Left lung (tissue), 4 donors: ENCODE measurements at regions not wholly inside any gene's neighbourhood (a gene's known extent, or its start where the extent isn't known, plus 50 kb on each side); places are given as distances from the start of the nearest gene placed in this dataset.

ENCODE experiments used
- ATAC-seq: fragments of 200-7000 bp; cut with Tn5 transposase; one replicate; pipeline ENCODE4 v1.9.1; 2020; ENCODE audit warnings: moderate library complexity
- DNase-seq, 4 donors: peaks; one replicate each; pipeline ENCODE4 v3.0.0-alpha.2; 2013 to 2020
- H3K27ac ChIP-seq, 2 donors: fragments of 200-600 bp; sonication (generic) in 1 of 2; one replicate each; pipeline versions ENCODE4 v1.5.0 to v1.8.0; 2020 to 2021
- H3K27me3 ChIP-seq, 2 donors: fragments of 200-600 bp; sonication (generic) in 1 of 2; one replicate each; pipeline versions ENCODE4 v1.5.0 to v1.8.0; 2020 to 2021
- H3K36me3 ChIP-seq, 2 donors: fragments of 200-600 bp; sonication (generic) in 1 of 2; one replicate each; pipeline versions ENCODE4 v1.5.0 to v1.8.0; 2020 to 2021
- H3K4me1 ChIP-seq, 2 donors: fragments of 200-600 bp; one replicate each; pipeline ENCODE4 v1.8.0; 2021
- H3K4me3 ChIP-seq, 2 donors: fragments of 200-600 bp; sonication (generic) in 1 of 2; one replicate each; pipeline versions ENCODE4 v1.5.0 to v1.8.0; 2020 to 2021; ENCODE audit warnings: mild to moderate bottlenecking in 1 of 2
- H3K9me3 ChIP-seq, 2 donors: fragments of 200-600 bp; sonication (generic) in 1 of 2; one replicate each; pipeline versions ENCODE4 v1.5.0 to v1.8.0; 2020 to 2021
- intact Hi-C, 2 donors: fragments of 100-400 bp; cut with DNase I; formaldehyde crosslinking; loops; one replicate each; pipeline versions ENCODE4 v1.11.2 to v1.14.2; 2022
- TF ChIP-seq, protein P1 (sequence below), 2 donors: fragments of 200-600 bp; sonication (generic) in 1 of 2; IDR thresholded peaks; one replicate each; pipeline versions ENCODE4 v1.5.0 to v1.8.0; 2021; ENCODE audit warnings: antibody characterized with exemption in 2 of 2
- donor health status: DM: no; HTN: yes; CAD: no.
- donor health status: DM: no; HTN: no; CAD: no.

DNA sequence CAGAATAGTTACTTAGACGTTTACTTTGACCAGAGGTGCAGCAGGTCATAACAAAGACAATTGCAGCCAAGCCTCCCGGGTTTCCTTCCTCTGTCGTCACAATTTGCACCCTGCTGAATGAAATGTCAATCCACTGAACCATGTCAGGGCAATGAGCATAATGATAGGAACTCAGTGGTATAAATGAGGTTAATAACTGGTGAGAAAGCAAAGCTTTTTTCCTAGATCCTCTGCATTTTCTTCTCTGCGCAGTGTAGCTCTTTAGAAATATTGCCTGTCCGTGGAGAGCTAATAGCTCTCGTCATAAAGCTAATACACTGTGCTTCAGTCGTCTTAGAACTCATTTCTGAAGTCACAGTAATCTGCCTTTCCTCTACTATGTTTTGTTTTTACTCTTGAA lies 1960.1 kb upstream of the ADGRL3 start:
- no peaks in the 10 kb centered on the region for H3K36me3 ChIP-seq
- DNase-seq = no peak
- intact Hi-C loops = no loop called here
- H3K4me1 ChIP-seq = no peaks in the 10 kb centered on the region
- H3K4me3 ChIP-seq = no peak overlapping the region
- peaks cover 0 to 6% of the 10 kb centered on the region in 2 donors for H3K9me3 ChIP-seq
- H3K27me3 ChIP-seq = no peaks in the 10 kb centered on the region
- TF ChIP-seq, protein P1, sequence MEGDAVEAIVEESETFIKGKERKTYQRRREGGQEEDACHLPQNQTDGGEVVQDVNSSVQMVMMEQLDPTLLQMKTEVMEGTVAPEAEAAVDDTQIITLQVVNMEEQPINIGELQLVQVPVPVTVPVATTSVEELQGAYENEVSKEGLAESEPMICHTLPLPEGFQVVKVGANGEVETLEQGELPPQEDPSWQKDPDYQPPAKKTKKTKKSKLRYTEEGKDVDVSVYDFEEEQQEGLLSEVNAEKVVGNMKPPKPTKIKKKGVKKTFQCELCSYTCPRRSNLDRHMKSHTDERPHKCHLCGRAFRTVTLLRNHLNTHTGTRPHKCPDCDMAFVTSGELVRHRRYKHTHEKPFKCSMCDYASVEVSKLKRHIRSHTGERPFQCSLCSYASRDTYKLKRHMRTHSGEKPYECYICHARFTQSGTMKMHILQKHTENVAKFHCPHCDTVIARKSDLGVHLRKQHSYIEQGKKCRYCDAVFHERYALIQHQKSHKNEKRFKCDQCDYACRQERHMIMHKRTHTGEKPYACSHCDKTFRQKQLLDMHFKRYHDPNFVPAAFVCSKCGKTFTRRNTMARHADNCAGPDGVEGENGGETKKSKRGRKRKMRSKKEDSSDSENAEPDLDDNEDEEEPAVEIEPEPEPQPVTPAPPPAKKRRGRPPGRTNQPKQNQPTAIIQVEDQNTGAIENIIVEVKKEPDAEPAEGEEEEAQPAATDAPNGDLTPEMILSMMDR (IDR thresholded peaks at IDR 0.05) = no peak
- no peak overlapping the region for H3K27ac ChIP-seq
- no peak for ATAC-seq

GRCh38 chr4:59243038-59243437 lies 1957.1 kb upstream of the ADGRL3 start:
- Histone ChIP-seq H3K4me1 (no peaks in the 10 kb centered on the region), H3K27ac (no peak overlapping the region), H3K4me3 (no peak overlapping the region), H3K27me3 (no peaks in the 10 kb centered on the region), H3K9me3 (no peaks in the 10 kb centered on the region), H3K36me3 (no peaks in the 10 kb centered on the region)
- ATAC-seq = no peak
- intact Hi-C loops = no loop called here
- DNase-seq = no peak
- TF ChIP-seq, protein P1 (IDR thresholded peaks at IDR 0.05) = no peak

DNA sequence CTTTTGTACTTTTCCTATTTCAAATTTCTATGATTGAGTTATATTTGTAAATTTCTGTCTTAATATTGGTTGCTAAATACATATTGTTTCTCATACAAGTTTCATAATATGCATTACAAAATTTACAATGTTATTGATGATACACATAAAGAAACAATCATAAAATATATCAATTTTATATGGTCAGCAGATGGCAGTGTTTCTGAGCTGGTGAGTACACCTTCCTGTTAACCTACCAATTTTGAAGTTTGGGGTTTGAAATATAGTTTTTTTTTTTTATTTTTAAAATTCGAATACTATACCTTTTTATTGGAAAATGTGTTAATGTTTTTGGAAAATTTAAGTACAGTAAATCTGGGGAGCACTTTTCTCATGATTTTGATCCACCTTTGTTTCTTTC lies 1953.1 kb upstream of the ADGRL3 start:
- TF ChIP-seq, protein P1 (IDR thresholded peaks at IDR 0.05) = peak in 1 of 2 donors; percentile 6
- Histone ChIP-seq H3K4me3 (no peak overlapping the region), H3K4me1 (no peaks in the 10 kb centered on the region), H3K27ac (no peak overlapping the region), H3K9me3 (no peaks in the 10 kb centered on the region), H3K27me3 (no peaks in the 10 kb centered on the region), H3K36me3 (no peaks in the 10 kb centered on the region)
- no peak for ATAC-seq
- intact Hi-C loops = no loop called here
- DNase-seq = peak in 1 of 4 donors; percentile 2

DNA sequence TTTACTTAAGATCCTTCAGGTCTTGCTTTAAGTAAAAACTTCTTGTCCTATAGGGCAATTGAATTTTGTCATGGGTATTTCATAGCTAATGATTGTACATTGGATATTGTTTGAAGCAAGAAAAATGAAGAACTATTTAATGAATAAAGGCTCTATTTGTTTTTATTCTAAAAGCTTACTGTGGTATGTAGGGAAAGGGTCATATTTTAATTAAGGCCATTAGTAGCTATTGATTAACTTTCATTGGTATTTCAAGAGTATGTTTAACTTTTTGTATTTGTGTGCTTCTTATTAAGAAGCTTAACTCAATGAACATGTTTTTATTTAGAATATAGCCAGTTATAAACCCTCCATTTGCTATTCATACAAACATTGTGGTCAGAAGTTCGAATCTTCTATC lies 1951.8 kb upstream of the ADGRL3 start:
- no peaks in the 10 kb centered on the region for H3K27me3 ChIP-seq
- H3K4me3 ChIP-seq = no peak overlapping the region
- no peaks in the 10 kb centered on the region for H3K4me1 ChIP-seq
- H3K36me3 ChIP-seq = no peaks in the 10 kb centered on the region
- ATAC-seq (no peak), DNase-seq (no peak)
- H3K27ac ChIP-seq = no peak overlapping the region
- TF ChIP-seq, protein P1 (IDR thresholded peaks at IDR 0.05) = no peak
- intact Hi-C loops = no loop called here
- no peaks in the 10 kb centered on the region for H3K9me3 ChIP-seq

DNA sequence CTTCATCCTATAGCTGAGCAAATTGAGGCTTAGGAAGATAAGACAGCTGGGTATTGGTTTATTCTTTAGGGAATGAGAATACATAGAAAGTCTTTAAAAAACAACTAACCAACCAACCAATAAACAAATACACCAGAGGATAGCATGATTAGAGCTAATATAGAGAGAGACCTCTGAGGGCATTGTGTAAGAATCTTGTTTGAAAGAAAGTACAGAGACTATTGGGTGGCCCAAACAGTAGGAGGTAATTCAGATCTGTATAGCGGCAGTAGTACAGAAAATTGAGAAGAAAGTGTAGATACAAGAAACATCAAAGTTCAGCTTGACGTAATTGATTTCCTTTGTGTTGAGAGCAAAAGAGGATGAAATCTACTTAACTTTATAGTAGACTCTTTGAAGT lies 1951.0 kb upstream of the ADGRL3 start:
- Histone ChIP-seq H3K9me3 (no peaks in the 10 kb centered on the region), H3K4me3 (no peak overlapping the region), H3K4me1 (no peaks in the 10 kb centered on the region), H3K27ac (no peak overlapping the region), H3K27me3 (no peaks in the 10 kb centered on the region), H3K36me3 (no peaks in the 10 kb centered on the region)
- DNase-seq (no peak), ATAC-seq (no peak)
- intact Hi-C loops = no loop called here
- TF ChIP-seq, protein P1 (IDR thresholded peaks at IDR 0.05) = no peak
